Endothelial cell of umbilical vein (primary cell): ENCODE measurements at regions not wholly inside any gene's neighbourhood (a gene's known extent, or its start where the extent isn't known, plus 50 kb on each side); places are given as distances from the start of the nearest gene placed in this dataset.

ENCODE experiments used
- BruUV-seq: library from RNA; stranded (reverse); fragments of 400-500 nt; replicated peaks from 2 replicates; lab custom pipeline; 2021; lab: Mats Ljungman, UMichigan
- CTCF ChIA-PET: fragments of 300-600, 350-600 bp; sonication (Branson Sonifier 250); formaldehyde crosslinking; loops from one replicate; lab custom pipeline; 2021; ENCODE audit warnings: antibody characterized with exemption, inconsistent platforms; lab: Charles Lee
- POLR2A ChIA-PET: fragments of 300-600, 350-600 bp; sonication (Branson Sonifier 250); formaldehyde crosslinking; loops from one replicate; lab custom pipeline; 2021; ENCODE audit warnings: antibody characterized with exemption, inconsistent platforms; lab: Charles Lee
- DNase-seq: peaks from one replicate; pipeline ENCODE4 v3.0.0-alpha.2; 2011; ENCODE audit warnings: low read depth, low spot score
- FAIRE-seq: peaks from 2 replicates; lab custom pipeline; 2011; peaks lifted over from hg19 to GRCh38; lab: Jason Lieb, UNC
- H2AFZ ChIP-seq: 2 replicates; pipeline ENCODE4 v1.6.0; 2012; ENCODE audit warnings: low read depth, low read length, control low read depth, inconsistent platforms
- H3K27ac ChIP-seq: 2 replicates; pipeline ENCODE4 v1.5.1; 2011; ENCODE audit warnings: low read depth, mild to moderate bottlenecking, control low read depth, low read length, moderate library complexity; ENCODE audit not compliant: insufficient read depth
- H3K27me3 ChIP-seq, 2 experiments: 2 replicates each; pipeline versions ENCODE4 v1.6.0 to v1.6.1; 2011; ENCODE audit warnings: low read length in 2 of 2, mixed read lengths in 1 of 2; ENCODE audit not compliant: control insufficient read depth in 2 of 2, insufficient read depth in 2 of 2
- H3K36me3 ChIP-seq, 2 experiments: 2 replicates in 1 of 2; 3 replicates in 1 of 2; pipeline ENCODE4 v1.5.1; 2011; ENCODE audit warnings: low read length in 2 of 2, mild to moderate bottlenecking in 1 of 2, moderate library complexity in 1 of 2; ENCODE audit not compliant: control insufficient read depth in 2 of 2, insufficient read depth in 2 of 2; ENCODE audit errors: extremely low read depth in 1 of 2
- H3K4me1 ChIP-seq: 3 replicates; pipeline ENCODE4 v1.5.1; 2011; ENCODE audit warnings: mild to moderate bottlenecking, low read length; ENCODE audit not compliant: control insufficient read depth, insufficient read depth; ENCODE audit errors: extremely low read depth
- H3K4me2 ChIP-seq: 2 replicates; pipeline ENCODE4 v1.6.1; 2011; ENCODE audit warnings: low read length, control low read depth, mixed read lengths; ENCODE audit not compliant: insufficient read depth
- H3K4me3 ChIP-seq, 3 experiments: fragments of 200-600 bp in 1 of 3; sonication (generic), shearing (Covaris generic) in 1 of 3; replicated peaks in 1 of 3; 2 replicates each; pipeline ENCODE4 v1.5.1; 2011 to 2016; ENCODE audit warnings: control low read depth in 3 of 3, low read length in 3 of 3, mild to moderate bottlenecking in 2 of 3, inconsistent platforms in 1 of 3, low read depth in 1 of 3, moderate library complexity in 1 of 3; ENCODE audit not compliant: insufficient read depth in 1 of 3
- H3K79me2 ChIP-seq: 2 replicates; pipeline ENCODE4 v1.6.0; 2012; ENCODE audit warnings: low read length, inconsistent platforms; ENCODE audit not compliant: control insufficient read depth, insufficient read depth
- H3K9ac ChIP-seq: replicated peaks from 2 replicates; pipeline ENCODE3; 2011; ENCODE audit warnings: low read length, control low read depth; ENCODE audit not compliant: insufficient read depth; ENCODE audit errors: extremely low read depth
- H3K9me1 ChIP-seq: replicated peaks from 3 replicates; pipeline ENCODE4 v1.6.0; 2011; ENCODE audit warnings: mild to moderate bottlenecking, low read length; ENCODE audit not compliant: control insufficient read depth, insufficient read depth; ENCODE audit errors: extremely low read depth
- H3K9me3 ChIP-seq: replicated peaks from 2 replicates; pipeline ENCODE4 v1.5.1; 2012; ENCODE audit warnings: low read length, inconsistent platforms; ENCODE audit not compliant: control insufficient read depth, insufficient read depth
- H4K20me1 ChIP-seq: replicated peaks from 2 replicates; pipeline ENCODE3; 2011; ENCODE audit warnings: mild to moderate bottlenecking, low read length; ENCODE audit not compliant: control insufficient read depth, insufficient read depth; ENCODE audit errors: extremely low read depth
- CTCF ChIP-seq, 2 donors: IDR thresholded peaks; 1 replicate in 1 of 2; 2 replicates in 1 of 2; pipeline ENCODE4 v1.5.1; 2011; ENCODE audit warnings: low read length in 2 of 2, mild to moderate bottlenecking in 2 of 2, moderate library complexity in 2 of 2, control low read depth in 1 of 2, inconsistent platforms in 1 of 2, low read depth in 1 of 2; ENCODE audit not compliant: insufficient read depth in 1 of 2; ENCODE audit errors: extremely low read depth in 1 of 2
- EZH2 ChIP-seq: IDR thresholded peaks from 2 replicates; pipeline ENCODE4 v1.6.1; 2012; ENCODE audit warnings: borderline replicate concordance, low read depth, mild to moderate bottlenecking, moderate library complexity, low read length, inconsistent platforms; ENCODE audit not compliant: severe bottlenecking
- FOS ChIP-seq: IDR thresholded peaks from 2 replicates; pipeline ENCODE4 v1.6.1; 2011; ENCODE audit warnings: mild to moderate bottlenecking, low read length, moderate library complexity, borderline replicate concordance; ENCODE audit not compliant: insufficient read depth
- GATA2 ChIP-seq: IDR thresholded peaks from 2 replicates; pipeline ENCODE4 v1.7.0; 2011; ENCODE audit warnings: low read depth, mild to moderate bottlenecking, moderate library complexity, mixed read lengths, low read length; ENCODE audit not compliant: insufficient read length, insufficient read depth
- JUN ChIP-seq: IDR thresholded peaks from 2 replicates; pipeline ENCODE4 v1.6.1; 2011; ENCODE audit warnings: borderline replicate concordance, low read depth; ENCODE audit not compliant: insufficient read length, insufficient read depth
- MAX ChIP-seq: IDR thresholded peaks from 2 replicates; pipeline ENCODE4 v1.6.1; 2011; ENCODE audit not compliant: insufficient read depth, insufficient read length
- MYC ChIP-seq: IDR thresholded peaks from one replicate; pipeline ENCODE4 v1.6.1; 2011; ENCODE audit warnings: mild to moderate bottlenecking, low read depth, low read length
- POLR2A ChIP-seq: IDR thresholded peaks from 2 replicates; pipeline ENCODE4 v1.6.1; 2012; ENCODE audit warnings: low read depth, mild to moderate bottlenecking, control low read depth, low read length
- POLR2AphosphoS5 ChIP-seq: IDR thresholded peaks from 2 replicates; pipeline ENCODE4 v1.6.1; 2012; ENCODE audit warnings: low read depth, mild to moderate bottlenecking, control low read depth, low read length, moderate library complexity; ENCODE audit not compliant: insufficient read depth
- dilution Hi-C: fragments of 300-500 bp; cut with MboI; formaldehyde crosslinking; loops from one replicate; pipeline ENCODE4 v1.15.0; 2019; ENCODE audit warnings: low sequenced_read_pairs; ENCODE audit not compliant: extremely low pct_ligation_motif_present
- intact Hi-C: fragments of 100-400 bp; cut with micrococcal nuclease; formaldehyde crosslinking; loops from one replicate; pipeline ENCODE4 v1.10.0; 2022

- Histone ChIP-seq H2AFZ (no peak overlapping the region), H4K20me1 (no peaks in the 10 kb centered on the region), H3K9me3 (no peaks in the 10 kb centered on the region), H3K4me2 (no peak overlapping the region), H3K79me2 (no peaks in the 10 kb centered on the region), H3K36me3 (no peaks in the 10 kb centered on the region), H3K9ac (no peak overlapping the region), H3K27ac (no peak overlapping the region), H3K9me1 (no peaks in the 10 kb centered on the region), H3K4me1 (no peaks in the 10 kb centered on the region), H3K27me3 (no peaks in the 10 kb centered on the region), H3K4me3 (no peak overlapping the region)
- ChIA-PET POLR2A (no interaction called here), CTCF (no interaction called here)
- BruUV-seq: no TSS peak
- TF ChIP-seq CTCF (IDR thresholded peaks at IDR 0.05; ENCODE audit: extremely low read depth in 1 of 2, insufficient read depth in 1 of 2, low read depth in 1 of 2, low read length in 2 of 2) (no peak), GATA2 (no peak), MAX (no peak), EZH2 (no peak)
- intact Hi-C loops: no loop called here
- DNase-seq (no peak), FAIRE-seq (no peak)
- dilution Hi-C loops: no loop called here
These were observed 950.6 kb downstream of the DCDC2C start for GRCh38 chr2:4653991-4654390.

GRCh38 chr2:4656326-4656725, 953.0 kb downstream of the DCDC2C start:
- intact Hi-C loops: no loop called here
- Histone ChIP-seq H3K4me3 (no peak overlapping the region), H3K9me3 (no peaks in the 10 kb centered on the region), H3K79me2 (no peaks in the 10 kb centered on the region), H3K9ac (no peak overlapping the region), H3K4me1 (peaks cover under 1% of the 10 kb centered on the region), H2AFZ (no peak overlapping the region), H3K4me2 (no peak overlapping the region), H3K27ac (no peak overlapping the region), H3K27me3 (no peaks in the 10 kb centered on the region), H3K36me3 (no peaks in the 10 kb centered on the region), H3K9me1 (no peaks in the 10 kb centered on the region), H4K20me1 (no peaks in the 10 kb centered on the region)
- no peak for FAIRE-seq
- POLR2A ChIA-PET: no interaction called here
- DNase-seq: no peak
- BruUV-seq: no TSS peak
- dilution Hi-C loops: no loop called here
- CTCF ChIA-PET: no interaction called here
- TF ChIP-seq CTCF (IDR thresholded peaks at IDR 0.05; ENCODE audit: extremely low read depth in 1 of 2, insufficient read depth in 1 of 2, low read depth in 1 of 2, low read length in 2 of 2) (no peak), MAX (no peak), MYC (no peak), GATA2 (no peak), EZH2 (no peak), POLR2AphosphoS5 (no peak), FOS (no peak), POLR2A (no peak), JUN (no peak)
